Hepatocyte (in vitro differentiated cells): ENCODE measurements at regions not wholly inside any gene's neighbourhood (a gene's known extent, or its start where the extent isn't known, plus 50 kb on each side); places are given as distances from the start of the nearest gene placed in this dataset.

Experiments used
- EZH2 ChIP-seq: fragments of 200-600 bp; sonication (generic); IDR thresholded peaks from 2 replicates; pipeline ENCODE4 v1.6.1; 2016; ENCODE audit warnings: antibody characterized with exemption, mild to moderate bottlenecking, borderline replicate concordance
- EZH2phosphoT487 ChIP-seq: fragments of 200-600 bp; sonication (generic); IDR thresholded peaks from one replicate; pipeline ENCODE4 v1.6.1; 2018; ENCODE audit warnings: antibody characterized with exemption, mild to moderate bottlenecking, low read depth, moderate library complexity; ENCODE audit not compliant: unreplicated experiment, severe bottlenecking
- TF ChIP-seq, protein P1 (sequence below): fragments of 200-600 bp; sonication (generic); IDR thresholded peaks from 2 replicates; pipeline ENCODE4 v1.5.1; 2016; ENCODE audit warnings: antibody characterized with exemption, mild to moderate bottlenecking; ENCODE audit not compliant: poor library complexity

DNA sequence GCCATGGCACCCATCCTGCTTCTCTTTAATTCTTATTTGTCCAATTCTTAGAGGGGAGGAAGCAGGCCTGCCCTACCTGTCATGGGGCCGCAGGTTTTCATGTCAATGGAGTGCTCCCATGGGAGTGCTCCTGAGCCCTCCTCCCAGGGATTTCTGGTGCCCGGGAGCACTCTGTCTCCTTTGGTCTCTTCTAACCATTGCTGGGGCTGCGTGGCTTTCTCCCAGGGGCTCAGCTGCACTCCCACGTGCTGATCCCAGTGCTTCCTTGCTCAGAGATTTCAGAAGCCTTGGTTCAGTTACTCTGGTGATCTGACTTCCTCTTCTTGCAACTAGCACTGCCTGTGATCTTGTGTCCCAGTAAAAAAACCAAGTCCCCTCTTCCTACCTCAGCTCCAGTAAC is 68.0 kb upstream of the ARL8B start:
- TF ChIP-seq, protein P1, sequence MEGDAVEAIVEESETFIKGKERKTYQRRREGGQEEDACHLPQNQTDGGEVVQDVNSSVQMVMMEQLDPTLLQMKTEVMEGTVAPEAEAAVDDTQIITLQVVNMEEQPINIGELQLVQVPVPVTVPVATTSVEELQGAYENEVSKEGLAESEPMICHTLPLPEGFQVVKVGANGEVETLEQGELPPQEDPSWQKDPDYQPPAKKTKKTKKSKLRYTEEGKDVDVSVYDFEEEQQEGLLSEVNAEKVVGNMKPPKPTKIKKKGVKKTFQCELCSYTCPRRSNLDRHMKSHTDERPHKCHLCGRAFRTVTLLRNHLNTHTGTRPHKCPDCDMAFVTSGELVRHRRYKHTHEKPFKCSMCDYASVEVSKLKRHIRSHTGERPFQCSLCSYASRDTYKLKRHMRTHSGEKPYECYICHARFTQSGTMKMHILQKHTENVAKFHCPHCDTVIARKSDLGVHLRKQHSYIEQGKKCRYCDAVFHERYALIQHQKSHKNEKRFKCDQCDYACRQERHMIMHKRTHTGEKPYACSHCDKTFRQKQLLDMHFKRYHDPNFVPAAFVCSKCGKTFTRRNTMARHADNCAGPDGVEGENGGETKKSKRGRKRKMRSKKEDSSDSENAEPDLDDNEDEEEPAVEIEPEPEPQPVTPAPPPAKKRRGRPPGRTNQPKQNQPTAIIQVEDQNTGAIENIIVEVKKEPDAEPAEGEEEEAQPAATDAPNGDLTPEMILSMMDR, result no peak
- TF ChIP-seq EZH2, result no peak
- no peak for TF ChIP-seq EZH2phosphoT487
